ENCODE measurements at regions not wholly inside any gene's neighbourhood (a gene's known extent, or its start where the extent isn't known, plus 50 kb on each side); places are given as distances from the start of the nearest gene placed in this dataset.
A peak's percentile ranks its signal among the peaks of the same experiment; 100 is the strongest.

GRCh38 chr18:34972765-34973414 lies 68.3 kb upstream of the MAPRE2 start:
- Histone ChIP-seq H3K9ac (ENCODE audit: low read length) (no peak overlapping the region), H3K27me3 (ENCODE audit: low read length) (no peaks in the 10 kb centered on the region), H3K9me3 (ENCODE audit: low read length) (no peaks in the 10 kb centered on the region), H3K9me2 (replicated peaks; ENCODE audit: insufficient read depth, low read length) (no peaks in the 10 kb centered on the region), H3K79me2 (ENCODE audit: low read length) (no peaks in the 10 kb centered on the region), H3K27ac (ENCODE audit: low read length) (no peak overlapping the region), H3K4me1 (ENCODE audit: low read length) (peaks cover 12% of the 10 kb centered on the region), H2AFZ (ENCODE audit: low read length) (no peak overlapping the region), H4K20me1 (ENCODE audit: insufficient read depth, low read depth, low read length) (no peaks in the 10 kb centered on the region), H3K4me3 (ENCODE audit: low read length) (no peak overlapping the region), H3K4me2 (ENCODE audit: low read depth, low read length, poor library complexity, severe bottlenecking) (no peak overlapping the region), H3K36me3 (ENCODE audit: insufficient read depth, low read length) (no peaks in the 10 kb centered on the region)
- no peak for DNase-seq

- Histone ChIP-seq H3K4me1 (ENCODE audit: low read length) (peaks cover 28% of the 10 kb centered on the region), H3K27me3 (ENCODE audit: low read length) (no peaks in the 10 kb centered on the region), H3K79me2 (ENCODE audit: low read length) (no peaks in the 10 kb centered on the region), H3K4me3 (ENCODE audit: low read length) (peak overlapping the region; percentile 75), H3K9ac (ENCODE audit: low read length) (no peak overlapping the region), H4K20me1 (ENCODE audit: insufficient read depth, low read depth, low read length) (no peaks in the 10 kb centered on the region), H3K36me3 (ENCODE audit: insufficient read depth, low read length) (no peaks in the 10 kb centered on the region), H2AFZ (ENCODE audit: low read length) (no peak overlapping the region), H3K4me2 (ENCODE audit: low read depth, low read length, poor library complexity, severe bottlenecking) (peak overlapping the region; percentile 88), H3K9me3 (ENCODE audit: low read length) (no peaks in the 10 kb centered on the region), H3K9me2 (replicated peaks; ENCODE audit: insufficient read depth, low read length) (no peaks in the 10 kb centered on the region), H3K27ac (ENCODE audit: low read length) (no peak overlapping the region)
- DNase-seq, result no peak
These were observed 65.1 kb upstream of the MAPRE2 start for GRCh38 chr18:34976123-34976522.

- H3K27me3 ChIP-seq (ENCODE audit: low read length), result no peaks in the 10 kb centered on the region
- no peak for DNase-seq
- H3K4me3 ChIP-seq (ENCODE audit: low read length), result peak overlapping the region; percentile 75
- no peak overlapping the region for H3K27ac ChIP-seq (ENCODE audit: low read length)
- H3K36me3 ChIP-seq (ENCODE audit: insufficient read depth, low read length), result no peaks in the 10 kb centered on the region
- H3K9me2 ChIP-seq (replicated peaks; ENCODE audit: insufficient read depth, low read length), result no peaks in the 10 kb centered on the region
- H3K4me2 ChIP-seq (ENCODE audit: low read depth, low read length, poor library complexity, severe bottlenecking), result peak overlapping the region; percentile 88
- no peaks in the 10 kb centered on the region for H3K9me3 ChIP-seq (ENCODE audit: low read length)
- peak overlapping the region; percentile 92 for H2AFZ ChIP-seq (ENCODE audit: low read length)
- H4K20me1 ChIP-seq (ENCODE audit: insufficient read depth, low read depth, low read length), result no peaks in the 10 kb centered on the region
- H3K79me2 ChIP-seq (ENCODE audit: low read length), result no peaks in the 10 kb centered on the region
- H3K4me1 ChIP-seq (ENCODE audit: low read length), result peaks cover 28% of the 10 kb centered on the region
- peak overlapping the region; percentile 60 for H3K9ac ChIP-seq (ENCODE audit: low read length)
These were observed 64.7 kb upstream of the MAPRE2 start for GRCh38 chr18:34976534-34976898.

GRCh38 chr18:34976899-34977837 lies 64.0 kb upstream of the MAPRE2 start:
- Histone ChIP-seq H3K4me2 (ENCODE audit: low read depth, low read length, poor library complexity, severe bottlenecking) (peak overlapping the region; percentile 88), H3K36me3 (ENCODE audit: insufficient read depth, low read length) (no peaks in the 10 kb centered on the region), H3K79me2 (ENCODE audit: low read length) (no peaks in the 10 kb centered on the region), H3K27me3 (ENCODE audit: low read length) (no peaks in the 10 kb centered on the region), H3K4me1 (ENCODE audit: low read length) (peaks cover 28% of the 10 kb centered on the region), H3K27ac (ENCODE audit: low read length) (no peak overlapping the region), H3K9me2 (replicated peaks; ENCODE audit: insufficient read depth, low read length) (no peaks in the 10 kb centered on the region), H3K9me3 (ENCODE audit: low read length) (no peaks in the 10 kb centered on the region), H3K9ac (ENCODE audit: low read length) (peak overlapping the region; percentile 60), H2AFZ (ENCODE audit: low read length) (peak overlapping the region; percentile 92), H3K4me3 (ENCODE audit: low read length) (peak overlapping the region; percentile 75), H4K20me1 (ENCODE audit: insufficient read depth, low read depth, low read length) (no peaks in the 10 kb centered on the region)
- peak; percentile 89 for DNase-seq

GRCh38 chr18:34977838-34978532 lies 63.2 kb upstream of the MAPRE2 start:
- peak overlapping the region; percentile 60 for H3K9ac ChIP-seq (ENCODE audit: low read length)
- H2AFZ ChIP-seq (ENCODE audit: low read length), result peak overlapping the region; percentile 92
- H3K36me3 ChIP-seq (ENCODE audit: insufficient read depth, low read length), result no peaks in the 10 kb centered on the region
- peak overlapping the region; percentile 75 for H3K4me3 ChIP-seq (ENCODE audit: low read length)
- peaks cover 28% of the 10 kb centered on the region for H3K4me1 ChIP-seq (ENCODE audit: low read length)
- no peaks in the 10 kb centered on the region for H4K20me1 ChIP-seq (ENCODE audit: insufficient read depth, low read depth, low read length)
- no peaks in the 10 kb centered on the region for H3K9me3 ChIP-seq (ENCODE audit: low read length)
- H3K79me2 ChIP-seq (ENCODE audit: low read length), result no peaks in the 10 kb centered on the region
- H3K27ac ChIP-seq (ENCODE audit: low read length), result no peak overlapping the region
- peak; percentile 80 for DNase-seq
- no peaks in the 10 kb centered on the region for H3K9me2 ChIP-seq (replicated peaks; ENCODE audit: insufficient read depth, low read length)
- H3K4me2 ChIP-seq (ENCODE audit: low read depth, low read length, poor library complexity, severe bottlenecking), result peak overlapping the region; percentile 88
- no peaks in the 10 kb centered on the region for H3K27me3 ChIP-seq (ENCODE audit: low read length)

GRCh38 chr18:34978533-34978893 lies 62.7 kb upstream of the MAPRE2 start:
- H3K9me2 ChIP-seq (replicated peaks; ENCODE audit: insufficient read depth, low read length), result no peaks in the 10 kb centered on the region
- H3K4me3 ChIP-seq (ENCODE audit: low read length), result peak overlapping the region; percentile 75
- DNase-seq, result peak; percentile 47
- H3K79me2 ChIP-seq (ENCODE audit: low read length), result no peaks in the 10 kb centered on the region
- no peaks in the 10 kb centered on the region for H3K27me3 ChIP-seq (ENCODE audit: low read length)
- H3K27ac ChIP-seq (ENCODE audit: low read length), result no peak overlapping the region
- peak overlapping the region; percentile 60 for H3K9ac ChIP-seq (ENCODE audit: low read length)
- peak overlapping the region; percentile 92 for H2AFZ ChIP-seq (ENCODE audit: low read length)
- H3K4me1 ChIP-seq (ENCODE audit: low read length), result peaks cover 28% of the 10 kb centered on the region
- peak overlapping the region; percentile 88 for H3K4me2 ChIP-seq (ENCODE audit: low read depth, low read length, poor library complexity, severe bottlenecking)
- no peaks in the 10 kb centered on the region for H4K20me1 ChIP-seq (ENCODE audit: insufficient read depth, low read depth, low read length)
- no peaks in the 10 kb centered on the region for H3K9me3 ChIP-seq (ENCODE audit: low read length)
- no peaks in the 10 kb centered on the region for H3K36me3 ChIP-seq (ENCODE audit: insufficient read depth, low read length)

GRCh38 chr18:34978953-34979608 lies 62.1 kb upstream of the MAPRE2 start:
- Histone ChIP-seq H3K9me3 (ENCODE audit: low read length) (no peaks in the 10 kb centered on the region), H3K27ac (ENCODE audit: low read length) (no peak overlapping the region), H4K20me1 (ENCODE audit: insufficient read depth, low read depth, low read length) (no peaks in the 10 kb centered on the region), H3K4me2 (ENCODE audit: low read depth, low read length, poor library complexity, severe bottlenecking) (peak overlapping the region; percentile 88), H3K9ac (ENCODE audit: low read length) (peak overlapping the region; percentile 60), H3K9me2 (replicated peaks; ENCODE audit: insufficient read depth, low read length) (no peaks in the 10 kb centered on the region), H3K36me3 (ENCODE audit: insufficient read depth, low read length) (no peaks in the 10 kb centered on the region), H3K4me3 (ENCODE audit: low read length) (peak overlapping the region; percentile 75), H3K79me2 (ENCODE audit: low read length) (no peaks in the 10 kb centered on the region), H3K27me3 (ENCODE audit: low read length) (no peaks in the 10 kb centered on the region), H3K4me1 (ENCODE audit: low read length) (peaks cover 28% of the 10 kb centered on the region), H2AFZ (ENCODE audit: low read length) (peak overlapping the region; percentile 92; the same call in 1 of the 2 replicates)
- DNase-seq, result peak; percentile 45
